ENCODE measurements at regions not wholly inside any gene's neighbourhood (a gene's known extent, or its start where the extent isn't known, plus 50 kb on each side); places are given as distances from the start of the nearest gene placed in this dataset.
"Not testable (repeated sequence)": the region's sequence is repeated elsewhere in the genome, so short reads cannot be mapped to it uniquely, and the experiment has no call there.

GRCh38 chr21:6507632-6508031 is 4013.8 kb upstream of the TPTE start:
- not testable (repeated sequence) for H3K36me3 ChIP-seq (ENCODE audit: control insufficient read depth in 5 of 5, insufficient read depth in 5 of 5, low read length in 5 of 5); H3K27me3 ChIP-seq (ENCODE audit: control insufficient read depth in 5 of 5, insufficient read depth in 4 of 5, low read length in 5 of 5); H3K9me3 ChIP-seq (ENCODE audit: control insufficient read depth in 5 of 5, low read length in 5 of 5); H3K27ac ChIP-seq (ENCODE audit: low read depth, low read length); H3K4me3 ChIP-seq (ENCODE audit: low read depth in 1 of 5, low read length in 5 of 5); H3K9ac ChIP-seq (ENCODE audit: low read length in 5 of 5); H3K4me1 ChIP-seq (ENCODE audit: control insufficient read depth in 5 of 5, insufficient read depth in 5 of 5, low read length in 5 of 5)

GRCh38 chr21:6521777-6522176 is 3999.6 kb upstream of the TPTE start:
- H3K27me3 ChIP-seq (ENCODE audit: control insufficient read depth in 5 of 5, insufficient read depth in 4 of 5, low read length in 5 of 5); H3K4me3 ChIP-seq (ENCODE audit: low read depth in 1 of 5, low read length in 5 of 5); H3K36me3 ChIP-seq (ENCODE audit: control insufficient read depth in 5 of 5, insufficient read depth in 5 of 5, low read length in 5 of 5); H3K9ac ChIP-seq (ENCODE audit: low read length in 5 of 5); H3K27ac ChIP-seq (ENCODE audit: low read depth, low read length); H3K9me3 ChIP-seq (ENCODE audit: control insufficient read depth in 5 of 5, low read length in 5 of 5); H3K4me1 ChIP-seq (ENCODE audit: control insufficient read depth in 5 of 5, insufficient read depth in 5 of 5, low read length in 5 of 5): not testable (repeated sequence)

GRCh38 chr21:6526213-6526612 is 3995.2 kb upstream of the TPTE start:
- not testable (repeated sequence) for H3K27ac ChIP-seq (ENCODE audit: low read depth, low read length); H3K4me3 ChIP-seq (ENCODE audit: low read depth in 1 of 5, low read length in 5 of 5); H3K36me3 ChIP-seq (ENCODE audit: control insufficient read depth in 5 of 5, insufficient read depth in 5 of 5, low read length in 5 of 5); H3K27me3 ChIP-seq (ENCODE audit: control insufficient read depth in 5 of 5, insufficient read depth in 4 of 5, low read length in 5 of 5); H3K9me3 ChIP-seq (ENCODE audit: control insufficient read depth in 5 of 5, low read length in 5 of 5); H3K9ac ChIP-seq (ENCODE audit: low read length in 5 of 5); H3K4me1 ChIP-seq (ENCODE audit: control insufficient read depth in 5 of 5, insufficient read depth in 5 of 5, low read length in 5 of 5)

- H3K27ac ChIP-seq (ENCODE audit: low read depth, low read length); H3K27me3 ChIP-seq (ENCODE audit: control insufficient read depth in 5 of 5, insufficient read depth in 4 of 5, low read length in 5 of 5); H3K4me1 ChIP-seq (ENCODE audit: control insufficient read depth in 5 of 5, insufficient read depth in 5 of 5, low read length in 5 of 5); H3K36me3 ChIP-seq (ENCODE audit: control insufficient read depth in 5 of 5, insufficient read depth in 5 of 5, low read length in 5 of 5); H3K4me3 ChIP-seq (ENCODE audit: low read depth in 1 of 5, low read length in 5 of 5); H3K9ac ChIP-seq (ENCODE audit: low read length in 5 of 5); H3K9me3 ChIP-seq (ENCODE audit: control insufficient read depth in 5 of 5, low read length in 5 of 5): not testable (repeated sequence)
Measured at GRCh38 chr21:6530655-6531054, 3990.7 kb upstream of the TPTE start.

GRCh38 chr21:6533261-6533660 is 3988.1 kb upstream of the TPTE start:
- H3K4me3 ChIP-seq (ENCODE audit: low read depth in 1 of 5, low read length in 5 of 5); H3K27ac ChIP-seq (ENCODE audit: low read depth, low read length); H3K27me3 ChIP-seq (ENCODE audit: control insufficient read depth in 5 of 5, insufficient read depth in 4 of 5, low read length in 5 of 5); H3K36me3 ChIP-seq (ENCODE audit: control insufficient read depth in 5 of 5, insufficient read depth in 5 of 5, low read length in 5 of 5); H3K4me1 ChIP-seq (ENCODE audit: control insufficient read depth in 5 of 5, insufficient read depth in 5 of 5, low read length in 5 of 5); H3K9me3 ChIP-seq (ENCODE audit: control insufficient read depth in 5 of 5, low read length in 5 of 5); H3K9ac ChIP-seq (ENCODE audit: low read length in 5 of 5): not testable (repeated sequence)

GRCh38 chr21:6538320-6538719 is 3983.1 kb upstream of the TPTE start:
- H3K27ac ChIP-seq (ENCODE audit: low read depth, low read length); H3K9me3 ChIP-seq (ENCODE audit: control insufficient read depth in 5 of 5, low read length in 5 of 5); H3K27me3 ChIP-seq (ENCODE audit: control insufficient read depth in 5 of 5, insufficient read depth in 4 of 5, low read length in 5 of 5); H3K4me1 ChIP-seq (ENCODE audit: control insufficient read depth in 5 of 5, insufficient read depth in 5 of 5, low read length in 5 of 5); H3K9ac ChIP-seq (ENCODE audit: low read length in 5 of 5); H3K36me3 ChIP-seq (ENCODE audit: control insufficient read depth in 5 of 5, insufficient read depth in 5 of 5, low read length in 5 of 5); H3K4me3 ChIP-seq (ENCODE audit: low read depth in 1 of 5, low read length in 5 of 5): not testable (repeated sequence)

- not testable (repeated sequence) for H3K9ac ChIP-seq (ENCODE audit: low read length in 5 of 5); H3K27me3 ChIP-seq (ENCODE audit: control insufficient read depth in 5 of 5, insufficient read depth in 4 of 5, low read length in 5 of 5); H3K27ac ChIP-seq (ENCODE audit: low read depth, low read length); H3K4me3 ChIP-seq (ENCODE audit: low read depth in 1 of 5, low read length in 5 of 5); H3K4me1 ChIP-seq (ENCODE audit: control insufficient read depth in 5 of 5, insufficient read depth in 5 of 5, low read length in 5 of 5); H3K9me3 ChIP-seq (ENCODE audit: control insufficient read depth in 5 of 5, low read length in 5 of 5); H3K36me3 ChIP-seq (ENCODE audit: control insufficient read depth in 5 of 5, insufficient read depth in 5 of 5, low read length in 5 of 5)
Measured at GRCh38 chr21:6539688-6540087, 3981.7 kb upstream of the TPTE start.

- H3K36me3 ChIP-seq (ENCODE audit: control insufficient read depth in 5 of 5, insufficient read depth in 5 of 5, low read length in 5 of 5); H3K9ac ChIP-seq (ENCODE audit: low read length in 5 of 5); H3K27me3 ChIP-seq (ENCODE audit: control insufficient read depth in 5 of 5, insufficient read depth in 4 of 5, low read length in 5 of 5); H3K4me1 ChIP-seq (ENCODE audit: control insufficient read depth in 5 of 5, insufficient read depth in 5 of 5, low read length in 5 of 5); H3K27ac ChIP-seq (ENCODE audit: low read depth, low read length); H3K9me3 ChIP-seq (ENCODE audit: control insufficient read depth in 5 of 5, low read length in 5 of 5); H3K4me3 ChIP-seq (ENCODE audit: low read depth in 1 of 5, low read length in 5 of 5): not testable (repeated sequence)
Measured at GRCh38 chr21:6541036-6541435, 3980.3 kb upstream of the TPTE start.

- H3K36me3 ChIP-seq (ENCODE audit: control insufficient read depth in 5 of 5, insufficient read depth in 5 of 5, low read length in 5 of 5); H3K27me3 ChIP-seq (ENCODE audit: control insufficient read depth in 5 of 5, insufficient read depth in 4 of 5, low read length in 5 of 5): not testable (repeated sequence)
Measured at GRCh38 chr21:6545288-6545687, 3976.1 kb upstream of the TPTE start.

GRCh38 chr21:6551045-6551444 is 3970.3 kb upstream of the TPTE start:
- not testable (repeated sequence) for H3K36me3 ChIP-seq (ENCODE audit: control insufficient read depth in 5 of 5, insufficient read depth in 5 of 5, low read length in 5 of 5); H3K27me3 ChIP-seq (ENCODE audit: control insufficient read depth in 5 of 5, insufficient read depth in 4 of 5, low read length in 5 of 5); H3K4me3 ChIP-seq (ENCODE audit: low read depth in 1 of 5, low read length in 5 of 5); H3K9me3 ChIP-seq (ENCODE audit: control insufficient read depth in 5 of 5, low read length in 5 of 5); H3K4me1 ChIP-seq (ENCODE audit: control insufficient read depth in 5 of 5, insufficient read depth in 5 of 5, low read length in 5 of 5); H3K9ac ChIP-seq (ENCODE audit: low read length in 5 of 5); H3K27ac ChIP-seq (ENCODE audit: low read depth, low read length)

More at GRCh38 chr21:6545288-6545687, 3976.1 kb upstream of the TPTE start:
- H3K4me1 ChIP-seq (ENCODE audit: control insufficient read depth in 5 of 5, insufficient read depth in 5 of 5, low read length in 5 of 5); H3K9ac ChIP-seq (ENCODE audit: low read length in 5 of 5); H3K27ac ChIP-seq (ENCODE audit: low read depth, low read length); H3K4me3 ChIP-seq (ENCODE audit: low read depth in 1 of 5, low read length in 5 of 5); H3K9me3 ChIP-seq (ENCODE audit: control insufficient read depth in 5 of 5, low read length in 5 of 5): not testable (repeated sequence)

GRCh38 chr21:6553505-6554376 is 3967.6 kb upstream of the TPTE start:
- not testable (repeated sequence) for H3K4me1 ChIP-seq (ENCODE audit: control insufficient read depth in 5 of 5, insufficient read depth in 5 of 5, low read length in 5 of 5); H3K36me3 ChIP-seq (ENCODE audit: control insufficient read depth in 5 of 5, insufficient read depth in 5 of 5, low read length in 5 of 5); H3K9me3 ChIP-seq (ENCODE audit: control insufficient read depth in 5 of 5, low read length in 5 of 5); H3K4me3 ChIP-seq (ENCODE audit: low read depth in 1 of 5, low read length in 5 of 5); H3K27ac ChIP-seq (ENCODE audit: low read depth, low read length); H3K9ac ChIP-seq (ENCODE audit: low read length in 5 of 5); H3K27me3 ChIP-seq (ENCODE audit: control insufficient read depth in 5 of 5, insufficient read depth in 4 of 5, low read length in 5 of 5)

Measured in subcutaneous abdominal adipose tissue (tissue), 5 donors.